HG03060 (cell line): ENCODE measurements at regions not wholly inside any gene's neighbourhood (a gene's known extent, or its start where the extent isn't known, plus 50 kb on each side); places are given as distances from the start of the nearest gene placed in this dataset.
"Not testable (repeated sequence)": the region's sequence is repeated elsewhere in the genome, so short reads cannot be mapped to it uniquely, and the experiment has no call there.

ENCODE experiments used
- ATAC-seq: cut with Tn5 transposase; IDR thresholded peaks from one replicate; pipeline ENCODE4 v1.9.1; 2021; ENCODE audit warnings: low read depth, moderate number of reproducible peaks; ENCODE audit not compliant: unreplicated experiment

- no peak for ATAC-seq
Observed at GRCh38 chr5:83889971-83890745, 169.5 kb upstream of the HAPLN1 start.

DNA sequence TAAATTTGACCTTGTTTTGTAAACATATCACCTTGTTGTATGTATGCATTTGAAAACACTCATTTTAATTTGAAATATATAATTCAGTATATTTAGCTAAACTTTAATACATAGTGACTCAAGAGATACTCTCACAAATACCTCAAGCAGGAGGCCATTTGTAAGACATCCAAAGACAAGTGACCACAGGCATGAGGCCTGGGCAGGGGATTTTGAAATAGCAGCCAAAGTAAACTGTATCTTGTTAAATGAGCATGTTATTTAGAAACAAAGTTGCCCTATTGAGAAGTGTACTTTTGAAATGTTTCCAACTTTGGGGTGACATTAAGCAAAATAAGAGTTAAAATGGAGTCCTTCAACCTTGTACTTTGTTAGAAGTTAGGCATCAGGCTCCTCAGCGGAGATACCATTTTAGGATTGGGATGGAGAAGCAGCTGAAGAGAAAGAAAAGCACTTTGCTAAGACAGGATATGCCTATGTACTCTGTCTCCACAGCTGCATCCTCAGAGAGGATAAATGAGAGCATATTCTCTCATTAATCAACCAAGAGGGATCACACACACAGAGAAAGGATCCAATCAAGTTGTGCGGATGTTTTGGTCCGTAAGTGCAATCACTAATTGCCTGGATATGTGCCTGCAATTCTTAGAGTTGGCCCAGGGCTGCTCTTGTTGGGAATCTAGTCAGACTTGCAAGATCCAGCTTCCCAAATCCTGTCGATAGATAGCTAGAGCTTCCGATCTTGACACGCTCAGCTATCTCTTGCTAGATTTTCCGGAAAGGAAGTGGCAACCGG lies 157.5 kb upstream of the HAPLN1 start:
- ATAC-seq, result no peak

- ATAC-seq, result no peak
Observed at GRCh38 chr5:83871533-83872395, 151.1 kb upstream of the HAPLN1 start.

- ATAC-seq, result no peak
Observed at GRCh38 chr5:83866181-83866580, 145.5 kb upstream of the HAPLN1 start.

DNA sequence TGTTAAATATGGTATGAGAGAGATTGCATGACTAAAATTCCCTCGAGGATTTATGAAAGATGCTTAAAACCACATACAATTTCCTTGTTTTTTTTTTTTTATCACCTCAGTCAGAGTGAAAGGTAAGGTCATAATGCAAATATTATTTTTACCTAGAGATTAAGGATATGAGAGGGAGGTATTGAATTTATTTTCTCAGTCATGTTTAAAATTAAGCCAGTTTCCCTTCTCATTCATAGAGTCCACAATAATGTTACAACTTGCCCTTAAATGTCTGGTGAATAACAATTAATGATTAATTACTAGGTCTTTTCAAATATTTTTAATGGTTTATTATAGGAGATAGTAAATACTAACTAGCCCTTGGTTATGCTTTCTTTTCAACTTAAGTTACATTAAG lies 144.9 kb upstream of the HAPLN1 start:
- ATAC-seq, result no peak

- no peak for ATAC-seq
Observed at GRCh38 chr5:83864652-83865051, 144.0 kb upstream of the HAPLN1 start.

DNA sequence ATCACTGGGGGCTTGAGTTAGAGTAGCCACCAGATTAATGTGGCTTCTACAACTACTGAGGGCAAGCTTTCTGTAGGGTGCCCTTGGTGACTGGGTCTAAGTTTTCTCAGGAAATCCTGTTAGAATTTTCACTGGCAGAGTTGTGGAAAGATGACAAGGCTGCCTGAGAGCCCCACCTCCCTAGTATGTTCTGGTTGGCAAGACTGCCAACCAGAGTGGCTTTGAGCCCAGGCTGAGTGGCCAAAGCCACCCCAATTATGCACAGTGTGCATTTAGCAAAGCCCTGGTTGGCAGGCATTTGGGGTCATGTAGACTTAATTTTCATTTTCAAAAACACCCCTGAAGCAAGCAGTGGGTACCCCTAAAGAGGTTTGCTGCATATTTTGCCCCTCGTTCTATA lies 136.7 kb upstream of the HAPLN1 start:
- ATAC-seq, result no peak

- no peak for ATAC-seq
Observed at GRCh38 chr5:83856881-83857280, 136.2 kb upstream of the HAPLN1 start.

GRCh38 chr5:83850412-83850811 lies 129.8 kb upstream of the HAPLN1 start:
- not testable (repeated sequence) for ATAC-seq

DNA sequence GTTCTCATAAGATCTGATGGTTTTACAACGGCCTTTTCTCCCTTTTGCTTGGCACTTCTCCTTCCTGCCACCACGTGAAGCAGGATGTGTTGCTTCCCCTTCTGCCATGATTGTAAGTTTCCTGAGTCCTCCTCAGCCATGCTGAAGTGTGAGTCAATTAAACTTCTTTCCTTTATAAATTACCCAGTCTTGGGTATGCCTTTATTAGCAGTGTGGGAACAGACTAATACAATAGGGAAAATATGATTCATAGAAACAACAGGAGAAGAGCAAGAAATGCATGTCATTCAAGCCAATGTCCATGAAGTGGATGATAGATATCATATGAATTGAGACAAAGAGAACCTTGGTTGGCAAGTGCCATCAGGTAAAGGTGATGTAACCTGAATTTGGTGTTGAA lies 128.3 kb upstream of the HAPLN1 start:
- no peak for ATAC-seq

- ATAC-seq, result no peak
Observed at GRCh38 chr5:83846624-83847350, 126.1 kb upstream of the HAPLN1 start.

DNA sequence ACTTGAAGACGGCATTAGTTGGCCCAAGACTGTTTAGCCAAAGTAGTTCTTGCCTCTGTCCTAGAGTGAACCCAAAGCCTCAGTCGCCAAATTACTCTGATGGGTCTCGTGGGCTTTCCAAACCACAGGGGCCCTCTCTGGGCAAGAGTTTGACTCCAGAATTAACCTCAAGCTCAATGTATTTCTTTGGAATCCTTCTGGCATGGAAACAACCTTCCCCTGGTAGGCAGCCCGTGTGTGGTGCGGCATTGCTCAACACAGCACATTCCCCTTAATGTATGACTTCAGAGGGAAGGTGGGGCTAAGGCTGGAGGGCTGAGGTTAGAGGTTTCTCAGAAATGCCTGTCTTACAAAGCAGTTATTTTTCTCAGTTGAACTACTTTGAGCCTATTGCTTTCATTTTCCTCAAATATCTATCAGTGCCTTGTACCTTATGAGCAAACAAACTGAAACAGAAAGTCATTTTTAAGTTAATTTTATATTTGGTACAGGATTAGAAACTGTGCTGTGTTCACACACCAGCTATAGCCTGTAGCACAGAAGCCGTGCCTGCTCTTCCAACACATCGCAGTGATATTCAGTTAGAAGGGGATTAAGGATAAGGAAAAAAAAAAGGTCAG lies 123.9 kb upstream of the HAPLN1 start:
- peak; percentile 99 for ATAC-seq

DNA sequence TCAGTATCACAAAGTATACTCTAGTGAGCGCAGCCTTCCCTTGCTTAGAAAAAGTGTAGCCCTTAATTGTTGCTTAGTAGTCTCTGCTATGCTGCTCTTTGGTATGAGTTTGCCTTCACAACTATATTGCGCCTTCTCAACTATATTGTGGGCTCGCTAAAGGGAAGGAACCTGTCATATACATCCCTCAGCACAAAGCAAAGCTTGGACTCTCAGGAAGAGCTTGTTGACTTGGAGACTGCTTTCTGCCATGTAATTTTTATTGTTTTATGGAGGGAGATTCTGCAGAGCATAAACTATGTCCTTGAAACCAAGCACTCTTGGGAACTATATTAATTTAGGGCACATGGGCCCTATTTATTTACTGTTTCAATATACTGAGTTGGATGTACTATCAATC lies 119.1 kb upstream of the HAPLN1 start:
- ATAC-seq, result no peak

DNA sequence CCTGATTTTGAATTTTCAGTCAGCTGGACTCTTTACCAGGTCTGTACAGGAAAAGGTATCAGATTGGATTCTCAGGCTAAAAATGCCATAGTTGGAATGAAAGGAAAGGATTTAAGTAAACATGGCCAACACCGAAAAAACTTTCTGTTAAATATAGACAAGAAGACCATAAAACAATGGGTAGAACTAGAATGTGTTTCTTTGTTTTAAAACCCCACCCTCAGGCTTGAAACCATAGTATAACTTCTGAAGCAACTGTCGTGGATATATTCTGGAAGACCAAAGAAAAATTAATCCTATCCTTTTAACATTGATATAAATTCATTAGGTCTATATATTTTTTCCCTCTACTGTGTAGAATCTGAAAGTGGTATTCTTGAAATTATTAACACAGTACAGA lies 118.6 kb upstream of the HAPLN1 start:
- no peak for ATAC-seq

DNA sequence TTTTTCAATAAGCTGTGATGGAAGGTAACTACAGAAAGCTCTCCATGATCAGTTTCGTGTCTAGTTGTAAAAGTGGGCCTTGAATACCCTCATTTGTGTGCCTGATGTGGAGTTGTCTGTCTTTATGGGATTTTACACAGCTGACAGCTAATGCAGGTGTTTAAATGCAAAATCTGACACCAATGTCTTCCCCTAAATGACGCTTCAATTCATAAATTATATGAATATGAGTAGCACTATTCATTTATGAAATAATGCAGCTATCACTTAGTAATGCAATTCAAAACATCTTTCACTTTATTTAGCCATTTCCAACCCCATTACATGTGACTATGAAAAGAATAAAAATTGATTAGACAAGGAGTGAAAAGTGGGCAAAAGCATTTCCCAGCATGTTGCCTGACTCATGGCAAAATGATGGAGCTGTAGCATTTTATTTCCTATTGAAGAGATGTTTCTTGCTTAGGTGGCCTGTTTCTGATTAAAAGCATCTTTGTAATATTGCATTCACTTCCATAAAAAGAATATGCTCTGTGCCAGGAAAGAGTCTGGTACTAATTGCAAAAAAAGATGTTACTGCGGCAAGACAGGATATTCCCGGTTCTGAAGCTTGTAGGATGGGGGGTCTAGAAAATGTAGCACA lies 116.7 kb upstream of the HAPLN1 start:
- ATAC-seq, result no peak

DNA sequence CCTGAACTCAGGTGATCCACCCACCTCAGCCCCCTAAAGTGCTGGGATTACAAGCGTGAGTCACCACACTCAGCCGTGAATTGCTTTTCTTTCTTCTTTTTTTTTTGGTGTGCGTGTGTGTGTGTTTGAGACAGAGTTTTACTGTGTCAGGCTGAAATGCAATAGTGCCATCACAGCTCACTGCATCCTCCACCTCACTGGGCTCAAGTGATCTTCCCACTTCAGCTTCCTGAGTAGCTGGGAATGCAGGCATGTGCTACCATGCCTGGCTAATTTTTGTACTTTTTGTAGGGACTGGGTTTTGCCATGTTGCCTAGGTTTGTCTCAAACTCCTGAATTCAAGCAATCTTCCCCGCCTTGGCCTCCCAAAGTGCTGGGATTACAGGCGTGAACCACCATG lies 113.7 kb upstream of the HAPLN1 start:
- no peak for ATAC-seq

DNA sequence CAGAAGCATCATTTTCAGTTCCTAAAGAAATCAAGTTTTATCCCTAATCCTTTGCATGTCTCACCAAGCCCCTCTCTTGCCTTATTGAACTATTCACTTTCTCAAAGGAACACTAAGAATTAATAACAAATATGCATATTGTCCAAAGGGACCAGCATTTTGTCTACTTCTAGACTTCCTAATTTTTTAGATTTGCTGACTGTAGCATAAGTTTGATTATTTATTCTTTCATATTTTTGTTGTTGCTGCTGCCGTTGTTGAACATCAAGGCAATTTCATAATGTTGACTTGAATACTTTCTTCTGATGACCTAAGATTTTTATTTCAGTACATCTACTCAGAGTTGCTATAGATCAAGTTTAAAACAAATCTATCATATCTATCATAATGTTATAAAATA lies 111.2 kb upstream of the HAPLN1 start:
- ATAC-seq, result no peak

- no peak for ATAC-seq
Observed at GRCh38 chr5:83827111-83827557, 106.5 kb upstream of the HAPLN1 start.

DNA sequence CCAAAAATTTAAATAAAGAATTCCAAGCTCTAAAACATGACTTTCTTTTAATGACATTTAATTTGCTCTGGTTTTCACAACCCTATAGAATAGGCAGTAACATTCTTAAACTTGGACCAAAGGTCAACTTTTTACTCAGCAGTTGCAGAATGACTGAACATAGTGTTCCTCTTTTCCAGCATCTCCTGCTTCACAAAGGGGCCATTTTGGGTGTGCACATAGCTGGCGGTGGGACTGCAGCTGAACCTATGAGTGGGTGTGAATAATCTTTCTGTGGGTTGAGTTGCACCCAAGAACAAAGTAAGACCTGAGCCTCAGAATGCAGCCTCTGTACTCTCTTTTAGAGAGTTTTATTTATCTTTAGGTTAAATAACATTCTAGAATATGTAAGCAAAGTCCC lies 96.9 kb upstream of the HAPLN1 start:
- ATAC-seq, result peak; percentile 49
